ENCODE measurements at regions not wholly inside any gene's neighbourhood (a gene's known extent, or its start where the extent isn't known, plus 50 kb on each side); places are given as distances from the start of the nearest gene placed in this dataset.

DNA sequence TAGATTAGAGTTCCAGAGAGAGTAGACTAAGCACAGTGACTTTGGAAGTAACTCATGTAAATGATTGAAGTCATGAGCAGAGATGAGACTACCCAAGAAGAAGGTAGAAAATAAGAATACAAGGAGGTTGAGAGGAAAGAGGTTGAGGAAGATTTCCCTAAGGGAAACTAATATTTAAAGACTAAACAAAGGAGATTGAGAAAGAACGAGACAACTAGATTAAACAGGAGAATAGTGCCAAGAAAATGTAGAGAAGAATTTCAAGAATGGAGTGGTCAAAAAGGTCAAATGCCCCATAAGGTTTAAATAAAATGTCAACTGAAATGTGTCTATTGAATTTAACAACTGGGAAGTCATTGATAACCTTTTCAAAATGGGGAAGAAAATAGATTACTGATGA lies 59.0 kb downstream of the RPS29 start:
- no peak for DNase-seq (ENCODE audit: low spot score)

DNA sequence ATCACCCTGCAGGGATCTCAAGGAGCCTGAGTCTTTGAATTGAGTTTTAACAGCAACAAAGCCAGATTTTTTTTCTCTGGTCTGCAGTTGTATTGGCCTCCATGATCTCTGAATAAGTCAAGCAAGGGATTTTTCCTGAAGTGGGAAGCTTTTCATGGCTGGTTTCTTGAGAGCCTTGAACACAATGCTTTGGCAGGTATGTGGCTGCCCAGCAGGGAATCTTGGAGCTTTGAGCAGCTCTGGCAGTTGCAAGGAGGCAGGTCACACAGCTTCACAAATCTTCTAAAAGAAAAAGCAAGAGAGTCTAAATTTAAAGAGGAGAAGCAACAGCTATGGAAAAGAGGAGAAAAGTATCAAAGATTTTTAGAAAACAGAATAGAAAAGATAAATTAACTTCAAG lies 60.1 kb downstream of the RPS29 start:
- DNase-seq (ENCODE audit: low spot score): no peak

DNA sequence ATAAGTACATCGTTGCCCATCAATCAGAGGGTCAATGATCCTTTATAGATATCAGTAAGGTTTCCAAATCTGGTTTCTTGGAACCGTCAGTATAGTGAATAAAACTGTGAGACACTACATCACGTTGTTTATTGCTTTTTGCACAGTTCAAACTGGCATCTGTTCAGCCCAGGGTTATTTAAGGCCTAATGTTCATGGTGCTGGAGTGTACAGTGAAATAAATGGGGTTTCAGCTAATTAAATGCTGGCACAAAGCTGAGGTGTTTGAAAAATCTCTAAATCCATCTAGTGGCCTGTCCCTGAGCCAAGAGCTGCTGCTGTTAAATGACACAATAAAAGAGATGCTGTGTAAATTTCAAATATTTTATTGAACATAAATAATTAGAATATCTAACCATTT lies 69.9 kb downstream of the RPS29 start:
- no peak for DNase-seq (ENCODE audit: low spot score)

DNA sequence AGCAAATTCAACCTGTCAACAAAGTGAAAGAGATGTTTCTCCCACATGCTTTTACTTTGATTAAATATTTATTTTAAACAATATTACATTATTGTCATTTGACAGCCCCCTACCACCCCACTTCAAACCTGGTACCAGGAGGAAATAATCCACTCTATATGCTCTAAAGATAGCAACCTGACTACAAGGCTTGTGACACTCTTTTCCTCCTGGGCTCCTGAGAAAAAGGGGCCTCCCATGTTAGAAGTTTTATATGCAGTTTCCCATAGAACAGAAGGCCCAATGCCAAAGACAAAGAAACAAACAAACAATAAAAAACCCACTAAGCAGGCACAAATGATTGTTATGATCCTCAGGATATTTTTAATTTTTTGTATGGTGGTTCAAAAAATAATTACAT lies 73.6 kb downstream of the RPS29 start:
- no peak for DNase-seq (ENCODE audit: low spot score)

DNA sequence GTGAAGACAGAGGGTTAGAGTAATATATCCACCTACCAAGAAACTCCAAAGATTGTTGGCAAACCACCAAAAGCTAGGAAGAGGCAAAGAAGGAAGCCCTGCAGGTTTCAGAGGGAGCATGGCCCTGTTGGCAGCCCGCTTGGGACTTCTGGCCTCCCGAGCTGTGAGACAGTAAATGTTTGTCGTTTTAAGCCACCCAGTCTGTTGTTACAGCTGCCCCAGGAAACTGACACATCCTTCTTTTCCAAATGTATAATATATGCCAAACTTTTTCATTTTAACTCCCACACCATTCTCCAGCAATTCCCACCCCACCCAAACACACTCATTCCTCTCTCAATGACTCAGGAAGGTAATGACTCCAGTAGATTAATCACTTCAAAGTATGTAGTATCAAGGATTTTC lies 74.0 kb downstream of the RPS29 start:
- DNase-seq (ENCODE audit: low spot score): no peak

DNA sequence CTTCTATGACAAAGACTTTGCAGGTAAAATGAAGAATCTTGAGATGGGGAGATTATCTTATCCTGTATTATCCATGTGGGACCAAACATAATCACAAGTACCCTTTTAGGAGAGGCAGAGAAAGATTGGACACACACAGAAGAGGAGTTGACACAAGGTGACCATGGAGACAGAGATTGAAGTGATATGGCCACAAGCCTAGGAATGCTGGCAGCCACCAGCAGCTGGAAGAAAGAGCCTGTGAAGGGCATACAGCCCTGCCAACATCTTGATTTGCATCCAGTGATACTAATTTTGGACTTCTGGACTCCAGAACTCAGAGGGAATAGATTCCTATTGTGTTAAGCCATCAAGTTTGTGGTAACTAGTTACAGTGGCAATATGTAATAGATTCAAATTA lies 78.1 kb downstream of the RPS29 start:
- DNase-seq (ENCODE audit: low spot score): no peak

DNA sequence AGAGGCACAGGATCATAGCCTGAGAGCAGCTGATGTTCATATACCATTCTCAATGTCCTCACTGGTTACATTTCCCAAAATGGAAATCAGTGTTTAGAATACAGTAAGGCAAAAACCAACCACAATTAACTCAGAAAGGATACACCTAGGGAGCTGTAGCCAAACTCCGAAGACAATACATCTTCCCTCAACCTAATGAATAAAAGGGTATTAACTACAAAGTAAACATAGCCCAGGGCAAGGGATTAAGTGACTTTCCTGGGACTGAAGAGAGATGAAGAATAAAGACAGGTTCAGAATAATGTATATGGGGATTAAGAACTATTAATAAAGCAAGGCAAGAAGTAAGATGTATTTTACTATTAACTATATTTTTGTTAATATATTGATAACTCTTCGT lies 79.5 kb downstream of the RPS29 start:
- DNase-seq (ENCODE audit: low spot score): no peak

DNA sequence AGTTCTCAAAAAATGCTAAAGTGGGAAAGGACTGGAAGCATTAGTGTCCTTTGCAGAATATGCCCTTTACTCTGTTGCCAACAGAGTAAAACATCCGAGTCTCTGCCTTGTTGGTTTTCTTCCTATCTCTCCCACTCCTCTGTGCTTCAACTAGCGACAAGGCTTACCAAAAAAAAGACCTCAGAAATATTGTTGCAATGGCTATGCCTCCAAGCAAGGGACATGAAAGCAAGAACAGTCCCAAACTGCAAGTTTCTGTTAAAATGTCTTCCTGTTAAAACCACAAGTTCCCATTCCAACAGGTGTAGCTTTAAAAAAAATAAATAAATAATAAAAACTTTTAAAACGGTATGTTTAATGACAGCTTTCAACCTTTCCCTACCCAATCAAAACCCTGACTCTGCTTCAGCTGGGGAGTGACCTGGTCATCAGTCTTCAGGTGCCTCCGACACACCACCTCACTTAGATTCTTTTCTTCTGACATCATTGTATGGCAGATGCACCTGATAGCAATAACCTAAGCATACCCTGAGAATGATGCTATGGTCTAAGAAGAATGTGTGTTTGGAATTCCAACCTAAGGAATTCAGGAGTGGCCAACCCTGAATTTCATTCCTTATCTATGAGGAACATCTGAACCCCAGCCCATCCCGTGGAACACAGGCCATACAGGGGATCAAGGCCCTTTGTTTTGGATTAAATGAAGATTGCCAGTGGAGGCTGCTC lies 81.0 kb downstream of the RPS29 start:
- no peak for DNase-seq (ENCODE audit: low spot score)

DNA sequence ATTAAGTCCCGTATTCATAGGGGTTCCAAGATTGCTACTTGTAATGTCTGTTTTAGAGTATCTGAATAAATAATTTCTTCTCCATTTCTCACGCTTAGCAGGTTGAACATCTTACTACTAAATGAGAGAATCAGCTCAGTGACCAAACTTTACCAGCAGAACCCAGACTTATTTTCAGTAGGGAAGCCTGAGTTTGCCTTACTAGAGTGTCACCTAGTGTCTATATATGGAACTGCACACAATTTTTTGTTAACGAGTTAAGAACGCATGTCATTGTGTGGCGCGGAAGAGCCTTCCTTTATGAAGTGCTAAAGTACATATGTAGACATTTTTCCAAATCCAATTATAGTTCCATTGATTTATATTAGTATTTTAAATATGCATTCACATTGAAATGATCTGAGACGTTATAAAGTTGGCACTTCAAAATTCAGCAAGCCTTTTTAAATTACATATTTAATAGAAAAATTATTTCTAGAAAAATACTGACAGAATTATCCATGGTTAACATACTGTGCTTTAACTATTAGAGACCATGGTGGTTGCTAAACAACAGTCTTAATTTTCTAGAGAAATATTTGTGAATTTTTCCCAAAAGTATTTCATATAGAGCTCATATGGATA lies 88.3 kb downstream of the RPS29 start:
- DNase-seq (ENCODE audit: low spot score): no peak

DNA sequence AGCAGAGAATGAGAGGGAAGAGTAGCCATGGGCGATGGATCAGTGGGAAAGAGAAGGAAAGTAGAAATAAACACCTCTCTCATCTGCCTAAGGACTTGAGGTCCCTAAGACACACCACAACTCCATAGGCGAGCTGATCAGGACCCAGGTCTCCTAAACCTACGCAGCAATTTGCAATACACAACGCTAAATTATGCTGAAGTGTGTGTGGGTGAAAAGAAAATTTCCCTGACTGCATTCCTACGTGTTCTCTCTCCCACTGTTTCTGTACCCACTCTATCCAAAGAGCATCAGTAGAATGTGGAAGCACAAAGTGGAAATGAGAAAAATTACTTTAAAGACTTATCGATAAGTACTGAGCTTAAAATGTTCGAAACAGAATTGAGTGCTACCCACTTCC lies 88.9 kb downstream of the RPS29 start:
- no peak for DNase-seq (ENCODE audit: low spot score)

DNA sequence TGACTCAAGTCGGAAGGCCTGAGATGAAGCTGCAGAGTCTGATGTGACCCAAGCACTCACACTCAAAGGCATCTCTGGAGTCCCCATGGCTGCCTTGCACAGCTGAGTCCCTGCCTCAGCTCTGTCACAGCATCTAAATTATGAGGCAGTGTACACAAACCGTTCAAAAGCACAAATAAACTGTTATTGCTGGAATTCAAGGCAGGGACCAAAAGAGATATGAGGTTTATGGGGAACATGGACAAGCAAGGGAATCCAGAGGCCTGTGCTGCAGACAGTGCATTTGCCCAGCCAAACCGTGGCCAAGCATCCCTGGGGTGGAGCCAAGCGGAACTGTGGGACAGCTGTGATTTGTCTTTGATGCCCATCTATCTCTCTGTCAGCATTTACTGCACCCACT lies 91.3 kb downstream of the RPS29 start:
- DNase-seq (ENCODE audit: low spot score): no peak

DNA sequence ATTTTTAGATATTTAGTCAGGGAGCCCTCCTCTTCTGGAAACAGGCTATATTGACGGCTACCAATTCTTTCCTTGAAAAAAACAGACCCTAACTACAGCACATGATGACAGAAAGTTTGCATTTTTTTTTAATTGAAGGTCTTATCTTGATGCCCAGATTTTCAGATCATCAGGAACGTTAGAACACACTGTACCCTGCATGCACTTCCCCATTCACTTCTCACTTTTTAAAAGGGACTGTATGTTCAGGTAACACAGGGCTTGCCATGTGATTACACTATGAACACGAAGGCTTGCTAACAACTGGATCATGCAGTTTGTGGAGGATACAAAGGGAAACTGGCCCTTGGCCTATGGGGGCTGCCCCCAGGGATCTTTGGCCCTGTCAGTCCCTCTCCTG lies 92.6 kb downstream of the RPS29 start:
- no peak for DNase-seq (ENCODE audit: low spot score)

DNA sequence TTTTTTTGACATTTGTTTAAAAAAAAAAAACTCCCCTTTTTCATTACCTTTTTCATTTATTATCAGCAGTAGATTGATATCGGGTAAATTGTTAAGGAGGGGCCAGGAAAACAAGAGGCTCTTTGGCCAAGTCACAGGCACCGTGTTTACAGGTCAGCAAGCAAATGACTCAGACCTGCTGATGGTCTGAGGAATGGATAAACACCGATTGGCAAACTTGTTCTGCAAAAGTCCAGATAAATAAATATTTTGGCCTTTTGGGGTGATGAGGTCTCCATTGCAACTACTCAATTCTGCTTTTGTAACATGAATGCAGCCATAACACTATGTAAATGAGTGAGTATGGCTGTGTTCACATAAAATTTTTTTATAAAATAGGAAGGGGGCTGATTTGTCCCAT lies 94.0 kb downstream of the RPS29 start:
- no peak for DNase-seq (ENCODE audit: low spot score)

DNA sequence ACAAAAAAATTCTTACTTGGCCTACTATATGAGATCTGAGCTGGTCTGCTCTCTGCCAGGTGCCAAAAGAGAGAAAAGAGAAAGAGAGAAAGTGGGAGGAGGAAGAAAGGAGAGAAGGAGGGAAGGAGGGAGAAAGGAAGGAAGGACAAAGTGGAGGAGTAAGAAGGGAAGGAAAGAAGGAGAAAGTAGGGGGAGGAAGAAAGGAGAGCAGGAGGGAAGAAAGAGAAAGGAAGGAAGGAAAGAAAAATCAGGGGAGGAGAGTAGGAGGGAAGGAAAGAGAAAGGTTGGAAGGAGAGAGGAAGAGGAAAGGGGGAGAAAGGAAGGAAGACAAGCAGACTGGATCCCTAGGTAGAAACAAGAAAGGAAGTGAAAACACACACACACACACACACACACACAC lies 96.8 kb downstream of the RPS29 start:
- DNase-seq (ENCODE audit: low spot score): no peak

DNA sequence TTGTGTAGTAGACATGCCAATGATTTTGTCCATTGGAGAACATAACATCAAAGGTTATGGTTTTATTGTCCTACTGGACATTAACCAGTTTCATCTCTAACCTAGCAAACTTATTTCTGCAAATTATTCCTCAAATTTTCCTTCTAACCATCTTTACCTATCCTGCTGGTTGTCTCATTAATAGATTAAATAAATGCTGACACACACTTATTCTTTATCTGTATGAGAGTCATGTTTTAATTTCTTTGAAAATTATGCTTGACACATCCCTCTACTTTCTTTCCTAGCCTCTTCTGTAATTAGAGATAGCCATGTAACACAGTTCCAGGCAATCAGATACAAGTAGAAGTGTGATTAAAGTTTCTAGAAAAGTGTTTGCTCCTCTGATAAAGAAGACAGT lies 98.9 kb downstream of the RPS29 start:
- no peak for DNase-seq (ENCODE audit: low spot score)

DNA sequence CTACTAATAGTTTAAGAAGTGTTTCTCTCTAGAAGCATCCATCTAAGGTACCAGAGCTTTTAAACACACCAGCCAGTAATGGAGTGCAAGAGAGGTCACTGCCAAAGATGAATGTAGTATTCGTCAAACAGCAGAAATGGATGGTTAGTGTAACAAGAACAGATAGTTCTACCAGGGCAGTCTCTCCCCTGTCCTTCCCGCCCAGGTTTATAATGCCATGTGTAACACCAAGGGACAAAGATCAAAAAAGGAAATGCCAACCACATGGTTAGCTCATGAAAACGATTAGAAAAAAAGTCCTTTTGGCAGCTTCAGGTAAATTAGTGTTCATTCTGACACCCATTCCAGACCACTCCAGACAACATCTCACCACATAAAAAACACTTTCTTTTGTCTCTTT lies 100.9 kb downstream of the RPS29 start:
- DNase-seq (ENCODE audit: low spot score): no peak

DNA sequence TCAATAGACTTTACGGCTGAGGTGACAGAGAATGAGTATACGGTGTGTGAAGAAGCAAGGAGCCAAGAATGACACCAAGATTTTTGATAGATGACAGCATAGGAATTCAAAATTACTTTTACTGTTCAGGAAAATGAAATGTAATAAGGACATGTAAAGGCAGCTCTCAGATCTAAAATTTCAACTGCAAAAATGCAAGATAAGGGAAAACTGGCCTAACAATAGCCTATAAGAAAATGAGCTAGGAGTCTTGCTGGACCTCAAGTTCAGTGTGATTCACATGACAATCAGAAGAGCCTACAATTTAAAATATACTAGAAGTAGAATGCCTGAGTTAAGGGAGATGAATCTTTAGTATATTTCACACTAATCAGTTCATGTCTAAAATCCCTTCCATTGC lies 102.0 kb downstream of the RPS29 start:
- DNase-seq (ENCODE audit: low spot score): no peak

DNA sequence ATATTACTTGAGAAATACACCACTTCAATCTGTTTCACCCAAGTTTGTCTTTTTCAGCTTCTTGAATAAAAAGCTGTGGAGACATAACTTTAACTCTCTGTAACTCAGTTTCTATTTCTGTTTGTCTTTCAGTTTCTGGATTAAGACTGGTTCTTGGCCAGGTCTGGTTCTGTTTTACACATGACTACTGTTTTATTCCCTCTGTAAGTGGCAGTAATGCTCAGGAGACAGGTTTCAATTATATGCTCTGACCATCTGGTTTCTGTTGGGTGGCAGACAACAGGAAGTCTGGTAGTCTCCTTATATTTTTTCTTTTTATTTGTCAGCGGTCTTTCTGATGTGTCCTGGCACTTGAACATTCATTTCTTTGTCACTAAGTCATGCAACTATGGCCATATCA lies 102.9 kb downstream of the RPS29 start:
- DNase-seq (ENCODE audit: low spot score): no peak

DNA sequence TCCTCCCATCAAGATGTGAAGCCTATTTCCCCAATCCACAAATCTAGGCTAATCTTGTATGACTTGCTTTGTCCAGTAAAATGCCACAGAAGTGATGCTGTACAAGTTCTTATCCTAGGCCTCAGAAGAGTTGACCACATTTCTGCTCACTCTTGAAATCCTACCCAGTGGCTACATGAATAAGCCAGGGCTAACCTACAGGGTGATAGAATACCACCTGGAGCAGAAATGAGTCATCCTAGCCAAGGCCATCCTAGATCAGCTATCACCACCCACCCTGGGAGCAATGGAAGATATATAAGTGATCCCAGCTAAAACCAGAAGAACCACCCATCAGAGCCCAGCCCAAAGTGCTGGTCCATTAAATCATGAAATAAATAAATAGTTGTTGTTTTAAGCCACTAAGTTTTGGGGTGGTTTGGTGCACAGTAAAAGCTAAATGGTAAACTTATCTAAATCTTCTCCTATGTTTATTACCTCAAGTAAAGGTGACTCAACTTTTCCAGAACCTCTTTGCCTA lies 105.1 kb downstream of the RPS29 start:
- DNase-seq (ENCODE audit: low spot score): no peak

DNA sequence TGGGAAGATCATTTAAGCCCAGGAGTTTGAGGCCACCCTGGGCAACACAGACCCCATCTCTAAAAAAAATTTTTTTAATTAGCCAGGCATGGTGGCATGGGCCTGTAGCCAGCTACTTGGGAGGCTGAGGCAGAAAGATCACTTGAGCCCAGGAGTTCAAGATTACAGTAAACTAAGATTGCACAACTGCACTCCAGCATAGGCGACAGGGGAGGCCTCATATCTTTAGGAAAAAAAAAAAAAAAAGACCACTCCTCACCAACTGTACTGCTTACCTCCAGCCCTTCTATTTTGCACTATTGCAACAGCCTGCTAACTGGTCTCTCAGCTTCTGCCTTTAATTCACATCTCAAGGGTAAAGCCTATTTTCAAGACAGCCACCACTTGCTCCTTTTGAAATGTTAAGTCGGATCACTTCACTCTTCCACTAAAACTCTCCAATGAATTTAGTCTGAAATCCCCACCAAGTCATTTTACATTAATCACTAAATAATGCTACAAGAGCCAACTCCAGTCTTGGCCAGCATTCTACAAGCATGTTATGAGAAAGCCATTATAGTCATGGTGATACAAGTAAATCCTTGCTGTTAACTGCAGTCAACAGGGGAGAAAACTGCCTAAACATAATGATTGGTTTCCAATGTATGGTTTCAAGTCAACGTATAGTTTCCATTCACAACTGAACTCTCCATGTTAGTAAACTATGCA lies 106.0 kb downstream of the RPS29 start:
- no peak for DNase-seq (ENCODE audit: low spot score)

DNA sequence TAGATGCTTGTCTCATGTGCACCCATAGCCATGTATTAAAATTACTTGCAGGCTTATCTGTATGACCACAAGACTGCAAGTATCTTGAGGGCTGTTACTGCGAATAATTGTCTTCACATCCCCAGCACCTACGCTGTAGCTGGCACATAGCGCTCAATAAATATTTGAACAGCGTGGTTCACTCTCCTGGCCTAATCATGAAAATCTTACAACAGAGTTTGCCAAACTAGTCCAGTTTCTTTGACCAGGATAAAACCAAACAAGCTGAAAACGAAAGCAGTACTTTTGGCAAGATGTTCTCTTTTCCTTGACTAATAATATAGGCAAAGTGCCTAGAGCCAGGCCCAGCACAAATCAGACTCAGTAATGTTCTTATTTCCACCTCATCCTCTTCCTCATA lies 106.7 kb downstream of the RPS29 start:
- DNase-seq (ENCODE audit: low spot score): no peak

DNA sequence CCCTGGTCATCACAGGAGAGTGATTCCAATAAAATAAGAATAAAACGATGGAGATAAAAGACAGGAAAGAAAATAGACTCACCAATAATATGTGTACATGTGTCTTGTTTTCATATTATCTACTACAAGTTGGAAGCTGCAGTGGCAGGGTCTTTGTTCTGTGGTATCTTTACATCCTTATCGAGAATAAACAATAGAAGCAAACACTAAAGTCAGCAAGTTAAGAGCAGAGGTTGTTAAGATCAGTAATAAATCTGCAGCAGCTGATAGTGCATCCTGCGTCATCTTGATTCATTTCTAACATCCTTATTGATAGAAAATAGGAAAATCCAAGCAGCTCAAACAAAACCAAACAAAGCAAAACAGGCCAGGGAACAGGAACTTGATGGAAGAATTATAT lies 107.4 kb downstream of the RPS29 start:
- DNase-seq (ENCODE audit: low spot score): no peak

DNA sequence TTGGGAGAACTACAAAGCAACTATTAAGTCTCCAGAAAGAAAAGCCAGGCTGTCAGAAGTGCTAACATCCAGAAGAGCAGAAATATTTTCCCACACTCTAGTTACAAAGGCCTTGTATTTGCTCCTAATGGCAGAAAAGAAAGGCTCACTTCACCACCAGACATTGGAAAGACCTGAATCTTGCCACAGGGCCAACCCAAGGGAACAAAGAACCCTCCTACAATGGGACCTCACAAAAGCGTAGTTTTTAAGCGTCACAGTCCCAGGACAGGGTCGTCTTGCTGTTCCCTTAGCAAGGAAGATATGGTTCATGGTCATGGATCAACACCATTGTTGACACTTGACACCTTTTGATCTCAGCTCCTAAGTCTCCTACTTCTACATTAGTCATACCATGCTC lies 119.1 kb downstream of the RPS29 start:
- DNase-seq (ENCODE audit: low spot score): no peak

All from left forelimb (tissue), 1 donor.